Astrocyte of the cerebellum (primary cell): ENCODE measurements at regions not wholly inside any gene's neighbourhood (a gene's known extent, or its start where the extent isn't known, plus 50 kb on each side); places are given as distances from the start of the nearest gene placed in this dataset.

Experiments used
- DNase-seq: peaks from one replicate; pipeline ENCODE4 v3.0.0-alpha.2; 2011; ENCODE audit warnings: low read depth
- H3K4me3 ChIP-seq: 2 replicates; pipeline ENCODE4 v1.5.1; 2011; ENCODE audit warnings: mild to moderate bottlenecking, low read depth, low read length, moderate library complexity
- in situ Hi-C: cut with HindIII; loops from 2 replicates; pipeline ENCODE4 v1.10.0; 2017; ENCODE audit warnings: low sequenced_read_pairs
- TF ChIP-seq, protein P1 (sequence below): IDR thresholded peaks from 2 replicates; pipeline ENCODE4 v1.5.1; 2012; ENCODE audit warnings: low read length, low read depth, moderate library complexity, mild to moderate bottlenecking; ENCODE audit errors: missing control alignments

DNA sequence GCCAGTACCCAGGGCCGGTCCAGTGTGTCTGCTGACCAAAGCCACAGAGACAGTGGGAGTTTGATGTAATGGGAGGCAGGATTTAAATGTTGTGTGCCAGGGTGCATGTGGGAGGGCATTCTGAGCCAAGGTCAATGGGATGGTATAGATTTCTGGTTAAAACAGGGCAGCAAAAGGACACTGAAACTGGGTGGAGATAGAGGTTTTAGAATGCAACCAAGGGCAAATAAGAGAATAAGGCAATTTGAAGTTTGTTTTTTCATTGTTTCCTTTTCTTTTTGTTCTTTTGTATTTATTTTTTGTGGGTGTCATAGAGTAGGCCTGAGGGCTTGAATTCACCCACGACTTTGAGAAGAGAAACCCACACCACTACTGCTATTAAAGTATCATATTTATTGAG lies 65.5 kb upstream of the CLINT1 start:
- H3K4me3 ChIP-seq: no peak overlapping the region
- in situ Hi-C loops: no loop called here
- DNase-seq: no peak
- TF ChIP-seq, protein P1, sequence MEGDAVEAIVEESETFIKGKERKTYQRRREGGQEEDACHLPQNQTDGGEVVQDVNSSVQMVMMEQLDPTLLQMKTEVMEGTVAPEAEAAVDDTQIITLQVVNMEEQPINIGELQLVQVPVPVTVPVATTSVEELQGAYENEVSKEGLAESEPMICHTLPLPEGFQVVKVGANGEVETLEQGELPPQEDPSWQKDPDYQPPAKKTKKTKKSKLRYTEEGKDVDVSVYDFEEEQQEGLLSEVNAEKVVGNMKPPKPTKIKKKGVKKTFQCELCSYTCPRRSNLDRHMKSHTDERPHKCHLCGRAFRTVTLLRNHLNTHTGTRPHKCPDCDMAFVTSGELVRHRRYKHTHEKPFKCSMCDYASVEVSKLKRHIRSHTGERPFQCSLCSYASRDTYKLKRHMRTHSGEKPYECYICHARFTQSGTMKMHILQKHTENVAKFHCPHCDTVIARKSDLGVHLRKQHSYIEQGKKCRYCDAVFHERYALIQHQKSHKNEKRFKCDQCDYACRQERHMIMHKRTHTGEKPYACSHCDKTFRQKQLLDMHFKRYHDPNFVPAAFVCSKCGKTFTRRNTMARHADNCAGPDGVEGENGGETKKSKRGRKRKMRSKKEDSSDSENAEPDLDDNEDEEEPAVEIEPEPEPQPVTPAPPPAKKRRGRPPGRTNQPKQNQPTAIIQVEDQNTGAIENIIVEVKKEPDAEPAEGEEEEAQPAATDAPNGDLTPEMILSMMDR: no peak

DNA sequence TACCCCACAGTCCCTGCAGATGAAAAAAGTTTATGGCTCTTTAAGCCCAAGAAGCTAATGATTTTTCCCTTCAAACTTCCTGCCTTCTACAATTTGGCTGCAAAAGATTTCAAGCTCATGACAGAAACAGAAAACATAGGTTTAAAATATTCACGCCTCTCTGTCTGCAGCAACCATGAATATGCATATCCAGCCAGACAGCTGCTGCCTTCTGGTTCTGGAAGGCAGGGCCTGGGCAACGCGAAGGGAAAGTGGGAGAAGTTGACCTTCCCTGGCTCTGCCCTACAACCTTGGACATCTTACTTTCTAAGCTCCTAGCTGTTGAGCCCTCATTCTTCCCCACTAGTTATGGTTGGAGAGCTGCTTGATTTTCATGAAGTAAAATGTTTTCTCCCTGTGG lies 64.8 kb upstream of the CLINT1 start:
- H3K4me3 ChIP-seq: no peak overlapping the region
- DNase-seq: no peak
- in situ Hi-C loops: no loop called here
- TF ChIP-seq, protein P1: no peak

DNA sequence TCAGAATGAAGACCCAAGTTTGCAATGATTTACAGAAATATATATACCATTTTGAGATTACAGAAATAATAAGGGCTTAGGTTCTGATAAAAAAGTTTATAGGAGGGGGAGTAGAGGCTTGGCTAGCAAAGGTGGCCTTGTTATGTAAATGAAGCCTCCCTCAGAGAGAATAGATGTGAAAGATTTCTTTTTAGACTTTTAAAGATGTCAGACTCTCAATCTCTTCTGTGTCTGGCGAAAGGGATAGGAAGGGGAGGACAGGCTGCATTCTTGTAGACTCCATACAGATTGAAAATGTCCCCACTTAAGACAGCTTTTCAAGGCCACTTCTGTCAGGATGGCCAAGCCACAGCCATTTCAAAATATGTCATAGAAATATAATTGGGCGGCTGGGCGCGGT lies 63.1 kb upstream of the CLINT1 start:
- TF ChIP-seq, protein P1: no peak
- H3K4me3 ChIP-seq: no peak overlapping the region
- in situ Hi-C loops: no loop called here
- no peak for DNase-seq

DNA sequence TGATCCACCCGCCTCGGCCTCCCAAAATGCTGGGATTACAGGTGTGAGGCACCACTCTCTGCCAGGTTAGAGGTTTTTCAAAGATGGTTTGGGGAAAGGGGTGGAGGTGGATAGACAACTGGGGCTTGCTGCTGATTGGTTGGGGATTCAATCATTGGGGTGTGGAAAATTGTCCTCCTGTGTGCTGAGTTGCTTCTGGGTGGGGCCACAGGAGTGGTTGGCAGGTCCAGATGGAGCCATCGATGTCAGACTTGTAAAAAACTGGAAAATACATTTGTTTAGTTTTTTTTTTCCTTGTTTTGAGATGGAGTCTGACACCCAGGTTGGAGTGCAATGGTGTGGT lies 61.9 kb upstream of the CLINT1 start:
- in situ Hi-C loops: no loop called here
- TF ChIP-seq, protein P1: no peak
- H3K4me3 ChIP-seq: no peak overlapping the region
- DNase-seq: no peak

DNA sequence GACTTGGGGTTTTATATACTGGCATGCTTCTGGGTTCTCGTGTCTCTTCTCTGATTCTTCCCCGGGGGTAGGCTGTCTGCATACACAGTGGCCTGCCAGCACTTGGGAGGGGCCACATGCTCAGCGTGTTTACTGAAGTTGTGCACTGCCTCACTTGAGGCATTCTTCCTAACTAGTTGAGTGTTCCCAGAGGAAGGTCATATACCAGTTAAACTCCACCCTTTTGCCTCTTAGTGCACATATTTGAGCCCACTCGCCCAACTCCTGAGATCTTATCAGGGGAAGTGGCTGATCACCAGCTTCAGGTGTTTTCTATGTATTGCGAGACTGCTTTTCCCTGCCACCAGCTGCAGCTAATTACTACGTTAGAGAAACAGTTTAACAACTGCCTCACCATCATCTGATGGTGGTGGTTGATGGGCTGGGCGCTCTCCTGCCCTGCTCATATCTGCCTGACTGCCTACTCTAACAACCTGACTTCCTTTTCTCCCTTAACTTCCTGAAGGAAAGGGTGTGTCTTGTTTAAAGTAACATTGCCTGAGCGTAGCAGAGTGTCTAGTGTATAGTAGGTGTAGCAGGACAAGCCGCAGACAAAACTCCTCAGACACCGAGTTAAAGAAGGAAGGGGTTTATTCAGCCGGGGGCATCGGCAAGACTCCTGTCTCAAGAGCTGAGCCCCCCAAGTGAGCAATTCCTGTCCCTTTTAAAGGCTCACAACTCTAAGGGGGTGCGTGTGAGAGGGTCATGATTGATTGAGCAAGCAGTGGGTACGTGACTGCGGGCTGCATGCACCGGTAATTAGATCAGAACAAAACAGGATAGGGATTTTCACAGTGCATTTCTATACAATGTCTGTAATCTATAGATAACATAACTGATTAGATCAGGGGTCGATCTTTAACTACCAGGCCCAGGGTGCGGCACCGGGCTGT lies 60.1 kb upstream of the CLINT1 start:
- TF ChIP-seq, protein P1: no peak
- no peak overlapping the region for H3K4me3 ChIP-seq
- DNase-seq: no peak
- in situ Hi-C loops: no loop called here

DNA sequence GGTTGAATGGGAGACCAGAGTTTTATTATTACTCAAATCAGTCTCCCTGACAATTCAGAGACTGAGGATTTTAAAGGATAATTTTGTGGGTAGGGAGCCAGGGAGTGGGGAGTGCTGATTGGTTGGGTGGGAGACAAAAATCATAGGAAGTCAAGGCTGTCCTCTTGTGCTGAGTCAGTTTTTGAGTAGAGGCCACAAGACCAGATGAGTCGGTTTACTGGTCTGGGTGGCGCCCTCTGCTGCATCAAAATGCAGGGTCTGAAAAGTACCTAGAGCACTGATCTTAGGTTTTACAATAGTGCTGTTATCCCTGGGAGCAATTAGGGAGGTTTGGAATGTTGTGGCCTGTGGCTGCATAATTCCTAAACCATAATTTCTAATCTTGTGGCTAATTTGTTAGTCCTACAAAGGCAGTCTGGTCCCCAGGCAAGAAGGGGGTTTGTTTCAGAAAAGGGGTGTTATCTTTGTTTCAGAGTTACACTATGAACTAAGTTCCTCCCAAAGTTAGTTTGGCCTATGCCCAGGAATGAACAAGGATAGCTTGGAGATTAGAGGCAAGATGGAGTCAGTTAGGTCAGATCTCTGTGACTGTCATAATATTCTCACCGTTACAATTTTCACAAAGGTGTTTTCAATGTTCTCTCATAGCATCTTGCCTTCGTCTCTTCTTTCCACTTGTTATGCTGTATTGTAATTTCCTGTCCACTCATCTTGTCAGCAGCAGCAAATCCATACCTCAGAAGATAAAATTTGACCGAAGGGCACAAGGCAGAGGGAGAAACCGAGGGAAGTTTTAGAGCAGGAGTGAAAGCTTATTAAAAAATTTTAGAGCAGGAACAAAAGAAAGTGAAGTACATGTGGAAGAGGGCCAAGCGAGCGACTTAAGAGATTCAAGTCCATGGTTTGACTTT lies 59.2 kb upstream of the CLINT1 start:
- in situ Hi-C loops: no loop called here

More for the DNA sequence above, 59.2 kb upstream of the CLINT1 start:
- peak; percentile 56 for DNase-seq
- TF ChIP-seq, protein P1: peak; percentile 64
- no peak overlapping the region for H3K4me3 ChIP-seq
